ENCODE measurements at regions not wholly inside any gene's neighbourhood (a gene's known extent, or its start where the extent isn't known, plus 50 kb on each side); places are given as distances from the start of the nearest gene placed in this dataset.

DNA sequence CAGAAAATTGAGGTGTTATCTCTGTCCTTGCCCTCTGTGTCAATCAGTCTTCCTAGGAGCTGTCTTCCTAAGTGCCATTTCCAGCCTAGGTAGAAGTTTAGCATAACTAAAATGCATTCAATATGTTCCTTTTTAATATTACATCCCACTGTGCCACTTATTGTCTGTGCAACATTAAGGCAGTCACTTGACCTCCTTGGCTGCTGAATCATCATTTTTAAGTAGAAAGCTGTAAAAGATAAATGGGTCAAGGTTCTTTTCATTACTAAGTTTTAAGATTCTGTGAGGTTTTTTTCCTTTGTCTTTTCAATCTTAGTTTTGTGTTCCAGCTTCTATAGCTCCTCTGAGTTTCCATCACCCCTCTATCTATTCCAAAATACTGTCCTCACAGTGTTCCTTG lies 371.9 kb upstream of the SOX9 start:
- no peak for TF ChIP-seq EP300 (IDR thresholded peaks at IDR 0.05; ENCODE audit: borderline replicate concordance)
- no peak for TF ChIP-seq TEAD4 (IDR thresholded peaks at IDR 0.05)
- TF ChIP-seq RAD21 (IDR thresholded peaks at IDR 0.05; ENCODE audit: low read depth), result no peak
- TF ChIP-seq YY1 (IDR thresholded peaks at IDR 0.05; ENCODE audit: low read depth), result no peak
- TF ChIP-seq, protein P1, sequence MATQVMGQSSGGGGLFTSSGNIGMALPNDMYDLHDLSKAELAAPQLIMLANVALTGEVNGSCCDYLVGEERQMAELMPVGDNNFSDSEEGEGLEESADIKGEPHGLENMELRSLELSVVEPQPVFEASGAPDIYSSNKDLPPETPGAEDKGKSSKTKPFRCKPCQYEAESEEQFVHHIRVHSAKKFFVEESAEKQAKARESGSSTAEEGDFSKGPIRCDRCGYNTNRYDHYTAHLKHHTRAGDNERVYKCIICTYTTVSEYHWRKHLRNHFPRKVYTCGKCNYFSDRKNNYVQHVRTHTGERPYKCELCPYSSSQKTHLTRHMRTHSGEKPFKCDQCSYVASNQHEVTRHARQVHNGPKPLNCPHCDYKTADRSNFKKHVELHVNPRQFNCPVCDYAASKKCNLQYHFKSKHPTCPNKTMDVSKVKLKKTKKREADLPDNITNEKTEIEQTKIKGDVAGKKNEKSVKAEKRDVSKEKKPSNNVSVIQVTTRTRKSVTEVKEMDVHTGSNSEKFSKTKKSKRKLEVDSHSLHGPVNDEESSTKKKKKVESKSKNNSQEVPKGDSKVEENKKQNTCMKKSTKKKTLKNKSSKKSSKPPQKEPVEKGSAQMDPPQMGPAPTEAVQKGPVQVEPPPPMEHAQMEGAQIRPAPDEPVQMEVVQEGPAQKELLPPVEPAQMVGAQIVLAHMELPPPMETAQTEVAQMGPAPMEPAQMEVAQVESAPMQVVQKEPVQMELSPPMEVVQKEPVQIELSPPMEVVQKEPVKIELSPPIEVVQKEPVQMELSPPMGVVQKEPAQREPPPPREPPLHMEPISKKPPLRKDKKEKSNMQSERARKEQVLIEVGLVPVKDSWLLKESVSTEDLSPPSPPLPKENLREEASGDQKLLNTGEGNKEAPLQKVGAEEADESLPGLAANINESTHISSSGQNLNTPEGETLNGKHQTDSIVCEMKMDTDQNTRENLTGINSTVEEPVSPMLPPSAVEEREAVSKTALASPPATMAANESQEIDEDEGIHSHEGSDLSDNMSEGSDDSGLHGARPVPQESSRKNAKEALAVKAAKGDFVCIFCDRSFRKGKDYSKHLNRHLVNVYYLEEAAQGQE (IDR thresholded peaks at IDR 0.05; ENCODE audit: low read depth), result no peak
- TF ChIP-seq FOXM1 (IDR thresholded peaks at IDR 0.05; ENCODE audit: borderline replicate concordance, low read depth), result no peak
- TF ChIP-seq, protein P2, sequence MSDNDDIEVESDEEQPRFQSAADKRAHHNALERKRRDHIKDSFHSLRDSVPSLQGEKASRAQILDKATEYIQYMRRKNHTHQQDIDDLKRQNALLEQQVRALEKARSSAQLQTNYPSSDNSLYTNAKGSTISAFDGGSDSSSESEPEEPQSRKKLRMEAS (IDR thresholded peaks at IDR 0.05), result no peak
- TF ChIP-seq EGR1 (IDR thresholded peaks at IDR 0.05), result no peak
- no peak for TF ChIP-seq TAF1 (IDR thresholded peaks at IDR 0.05; ENCODE audit: low read depth)
